Spleen (tissue), 11 donors: ENCODE measurements at regions not wholly inside any gene's neighbourhood (a gene's known extent, or its start where the extent isn't known, plus 50 kb on each side); places are given as distances from the start of the nearest gene placed in this dataset.
A peak's percentile ranks its signal among the peaks of the same experiment; 100 is the strongest.
"Not testable (repeated sequence)": the region's sequence is repeated elsewhere in the genome, so short reads cannot be mapped to it uniquely, and the experiment has no call there.

Source experiments
- DNase-seq: peaks from one replicate; pipeline ENCODE4 v3.0.0-alpha.2; 2020
- H3K27ac ChIP-seq, 8 donors: fragments of 200-600 bp; sonication (generic) in 7 of 8; 1 replicate in 4 of 8; 2 replicates in 4 of 8; pipeline versions ENCODE4 v1.5.0 to v1.8.0; 2016 to 2021; ENCODE audit warnings: inconsistent platforms in 4 of 8, mild to moderate bottlenecking in 4 of 8, moderate library complexity in 1 of 8
- H3K27me3 ChIP-seq, 7 donors: fragments of 200-600 bp; sonication (generic) in 6 of 7; replicated peaks in 1 of 7; 1 replicate in 4 of 7; 2 replicates in 3 of 7; pipeline versions ENCODE4 v1.5.0 to v1.8.0; 2016 to 2021; ENCODE audit warnings: inconsistent platforms in 3 of 7, mild to moderate bottlenecking in 1 of 7
- H3K36me3 ChIP-seq, 6 donors: fragments of 200-600 bp; sonication (generic) in 5 of 6; 1 replicate in 4 of 6; 2 replicates in 2 of 6; pipeline versions ENCODE4 v1.5.0 to v1.8.0; 2016 to 2021; ENCODE audit warnings: inconsistent platforms in 2 of 6
- H3K4me1 ChIP-seq, 6 donors: fragments of 200-600 bp; sonication (generic) in 5 of 6; 1 replicate in 3 of 6; 2 replicates in 3 of 6; pipeline versions ENCODE4 v1.5.0 to v1.8.0; 2016 to 2021; ENCODE audit warnings: inconsistent platforms in 3 of 6
- H3K4me3 ChIP-seq, 8 donors: fragments of 200-600 bp; sonication (generic) in 7 of 8; 1 replicate in 4 of 8; 2 replicates in 4 of 8; pipeline versions ENCODE4 v1.5.0 to v1.8.0; 2016 to 2021; ENCODE audit warnings: inconsistent platforms in 4 of 8, mild to moderate bottlenecking in 4 of 8, moderate library complexity in 2 of 8
- H3K9me3 ChIP-seq, 8 donors: fragments of 200-600 bp; sonication (generic) in 7 of 8; 1 replicate in 4 of 8; 2 replicates in 4 of 8; pipeline versions ENCODE4 v1.5.0 to v1.8.0; 2016 to 2021; ENCODE audit warnings: inconsistent platforms in 4 of 8
- CTCF ChIP-seq, 11 experiments: fragments of 200-600 bp in 7 of 11; fragments of 450-650 bp in 4 of 11; sonication (generic) in 4 of 11; IDR thresholded peaks in 8 of 11; conservative IDR thresholded peaks in 3 of 11; 1 replicate in 7 of 11; 2 replicates in 4 of 11; pipeline versions ENCODE4 v1.4.0 to v1.8.0; 2016 to 2021; ENCODE audit warnings: antibody characterized with exemption in 11 of 11, inconsistent platforms in 4 of 11, mild to moderate bottlenecking in 1 of 11
- POLR2A ChIP-seq, 3 donors: fragments of 450-650 bp; IDR thresholded peaks; one replicate each; pipeline ENCODE4 v1.5.1; 2017; ENCODE audit warnings: antibody characterized with exemption in 3 of 3, mild to moderate bottlenecking in 1 of 3
- POLR2AphosphoS5 ChIP-seq, 3 donors: sonication (generic); formaldehyde crosslinking; IDR thresholded peaks; one replicate each; pipeline ENCODE4 v1.5.1; 2017; ENCODE audit warnings: antibody characterized with exemption in 3 of 3
- WGBS, 5 donors: extraction: QIAGEN DNeasy Blood & Tissue Kit in 3 of 5; methylation state at CpG; one replicate each; pipeline versions ENCODE4 v1.1.5 to v1.1.7; 2013 to 2018; 5-methylcytosine and 5-hydroxymethylcytosine counted together
- intact Hi-C: fragments of 100-400 bp; cut with DNase I; formaldehyde crosslinking; loops from one replicate; pipeline ENCODE4 v1.15.0; 2023; ENCODE audit warnings: low total_unique reads
- small RNA-seq, 4 donors: library from RNA; depleted of rRNA; stranded (forward); fragments of <200 nt; gene quantifications; one replicate each; pipeline ENCODE3, GENCODE V24; 2016
- donor health status: healthy with polysubstance abuse.
- donor health status: DM: no; HTN: no; CAD: no; lungs with moderate emphysema.
- donor health status: DM: no; HTN: no; CAD: no.
- donor health status: Bipolar disorder and iron deficiency.
- donor health status: healthy.
- donor health status: DM: no; HTN: no; CAD: no.
- donor health status: DM: yes; HTN: yes; CAD: no.

- intact Hi-C loops = no loop called here
- H3K4me1 ChIP-seq = no peaks in the 10 kb centered on the region
- H3K27ac ChIP-seq = no peak overlapping the region
- TF ChIP-seq CTCF (IDR thresholded peaks at IDR 0.05 in 8 of 11, conservative IDR thresholded peaks at IDR 0.05 in 3 of 11) (no peak), POLR2A (IDR thresholded peaks at IDR 0.05) (no peak), POLR2AphosphoS5 (IDR thresholded peaks at IDR 0.05) (no peak)
- no peaks in the 10 kb centered on the region for H3K36me3 ChIP-seq
- H3K4me3 ChIP-seq = no peak overlapping the region
- WGBS, 5 donors = 67 to 85% (median 70%) methylated on average over 3 of the region's 3 CpGs
- no peak for DNase-seq
- H3K9me3 ChIP-seq = peaks cover 0 to 3% (median 0%) of the 10 kb centered on the region in 8 donors
- no peaks in the 10 kb centered on the region for H3K27me3 ChIP-seq
Measured at GRCh38 chr10:25869609-25870008, 64.4 kb upstream of the MYO3A start.

GRCh38 chr10:25874402-25874801, 59.6 kb upstream of the MYO3A start:
- H3K36me3 ChIP-seq, intact Hi-C loops, H3K27ac ChIP-seq, H3K4me1 ChIP-seq, H3K4me3 ChIP-seq, DNase-seq, H3K27me3 ChIP-seq, H3K9me3 ChIP-seq: not testable (repeated sequence)
- 65 to 75% (median 74%) methylated on average over 2 of the region's 2 CpGs for WGBS, 5 donors

GRCh38 chr10:25875556-25876165, 58.4 kb upstream of the MYO3A start:
- 1 to 3% (median 2%) methylated on average over 7 of the region's 7 CpGs for WGBS, 5 donors
- intact Hi-C loops = loop anchor here (5.0 kb wide), 1 partner anchor 682 kb away; no protein-coding TSS in a partner anchor
- peak; percentile 82 for DNase-seq

GRCh38 chr10:25877296-25877695, 56.7 kb upstream of the MYO3A start:
- Histone ChIP-seq H3K36me3 (no peaks in the 10 kb centered on the region), H3K27me3 (peaks cover 0 to 4% (median 0%) of the 10 kb centered on the region in 7 donors), H3K4me3 (no peak overlapping the region), H3K4me1 (no peaks in the 10 kb centered on the region), H3K9me3 (no peaks in the 10 kb centered on the region), H3K27ac (no peak overlapping the region)
- TF ChIP-seq POLR2AphosphoS5 (IDR thresholded peaks at IDR 0.05) (no peak), POLR2A (IDR thresholded peaks at IDR 0.05) (no peak), CTCF (IDR thresholded peaks at IDR 0.05 in 8 of 11, conservative IDR thresholded peaks at IDR 0.05 in 3 of 11) (no peak)
- intact Hi-C loops = loop anchor here (5.0 kb wide), 1 partner anchor 680 kb away; no protein-coding TSS in a partner anchor
- no peak for DNase-seq

More at GRCh38 chr10:25875556-25876165, 58.4 kb upstream of the MYO3A start:
- Histone ChIP-seq H3K27ac (no peak overlapping the region), H3K36me3 (no peaks in the 10 kb centered on the region), H3K27me3 (peaks cover 0 to 4% (median 0%) of the 10 kb centered on the region in 7 donors), H3K4me1 (no peaks in the 10 kb centered on the region), H3K9me3 (no peaks in the 10 kb centered on the region), H3K4me3 (no peak overlapping the region)
- no peak for TF ChIP-seq POLR2AphosphoS5 (IDR thresholded peaks at IDR 0.05)
- TF ChIP-seq CTCF (IDR thresholded peaks at IDR 0.05 in 8 of 11, conservative IDR thresholded peaks at IDR 0.05 in 3 of 11) = peak in 10 of 11 experiments; percentile 38 to 87 (median 78)

Small RNA genes lying in the stretch of these regions (small RNA-seq; reads per million reads assigned to genes)
- gene RNA5SP306 = 0.06 to 0.15 (median 0.10) reads per million in 4 donors
- 0 reads per million in 4 donors for gene RNU6-632P
